Ishikawa (cell line): ENCODE measurements at regions not wholly inside any gene's neighbourhood (a gene's known extent, or its start where the extent isn't known, plus 50 kb on each side); places are given as distances from the start of the nearest gene placed in this dataset.

Experiments used
- CEBPB ChIP-seq: IDR thresholded peaks from 2 replicates; pipeline ENCODE4 v1.6.1; 2012
- CREB1 ChIP-seq: IDR thresholded peaks from 2 replicates; pipeline ENCODE4 v1.6.1; 2012; ENCODE audit warnings: low read depth
- EGR1 ChIP-seq: IDR thresholded peaks from 2 replicates; pipeline ENCODE4 v1.6.1; 2012
- EP300 ChIP-seq: IDR thresholded peaks from 2 replicates; pipeline ENCODE4 v1.6.1; 2012; ENCODE audit warnings: borderline replicate concordance
- NFIC ChIP-seq: IDR thresholded peaks from 2 replicates; pipeline ENCODE4 v1.6.1; 2012
- TAF1 ChIP-seq: IDR thresholded peaks from 2 replicates; pipeline ENCODE4 v1.6.1; 2012; ENCODE audit warnings: low read depth, mild to moderate bottlenecking
- YY1 ChIP-seq: IDR thresholded peaks from 2 replicates; pipeline ENCODE4 v1.6.1; 2012; ENCODE audit warnings: low read depth
- ZBTB7A ChIP-seq: IDR thresholded peaks from 2 replicates; pipeline ENCODE4 v1.6.1; 2012; ENCODE audit warnings: low read depth
- TF ChIP-seq, protein P1 (sequence below): IDR thresholded peaks from 2 replicates; pipeline ENCODE4 v1.6.1; 2012
- TF ChIP-seq, protein P2 (sequence below): IDR thresholded peaks from 2 replicates; pipeline ENCODE4 v1.6.1; 2012; ENCODE audit warnings: low read depth, mild to moderate bottlenecking

DNA sequence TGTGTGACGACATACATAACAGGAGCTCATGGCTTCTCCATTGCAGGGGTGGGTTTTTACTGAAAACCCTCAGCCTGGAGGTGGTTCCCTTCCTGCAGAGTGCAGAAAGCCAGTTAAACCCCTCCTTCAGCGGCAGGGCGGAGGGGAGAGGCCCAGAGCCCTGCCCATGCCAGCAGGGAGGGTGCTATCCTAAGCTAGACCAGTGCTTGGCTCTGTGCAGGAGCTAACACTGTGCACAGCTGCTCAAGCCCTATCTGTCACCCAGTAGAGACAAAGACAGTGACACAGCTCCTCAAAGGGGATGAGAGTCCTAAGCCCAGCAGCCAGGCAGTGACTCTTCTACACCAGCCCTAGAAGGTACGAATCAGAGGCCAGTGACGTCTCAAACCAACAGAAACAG lies 70.0 kb upstream of the ZSWIM6 start:
- TF ChIP-seq CREB1 (no peak), TAF1 (no peak), EGR1 (no peak), EP300 (no peak), YY1 (no peak), CEBPB (no peak), NFIC (no peak), ZBTB7A (no peak)
- TF ChIP-seq, protein P1, sequence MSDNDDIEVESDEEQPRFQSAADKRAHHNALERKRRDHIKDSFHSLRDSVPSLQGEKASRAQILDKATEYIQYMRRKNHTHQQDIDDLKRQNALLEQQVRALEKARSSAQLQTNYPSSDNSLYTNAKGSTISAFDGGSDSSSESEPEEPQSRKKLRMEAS: no peak
- TF ChIP-seq, protein P2, sequence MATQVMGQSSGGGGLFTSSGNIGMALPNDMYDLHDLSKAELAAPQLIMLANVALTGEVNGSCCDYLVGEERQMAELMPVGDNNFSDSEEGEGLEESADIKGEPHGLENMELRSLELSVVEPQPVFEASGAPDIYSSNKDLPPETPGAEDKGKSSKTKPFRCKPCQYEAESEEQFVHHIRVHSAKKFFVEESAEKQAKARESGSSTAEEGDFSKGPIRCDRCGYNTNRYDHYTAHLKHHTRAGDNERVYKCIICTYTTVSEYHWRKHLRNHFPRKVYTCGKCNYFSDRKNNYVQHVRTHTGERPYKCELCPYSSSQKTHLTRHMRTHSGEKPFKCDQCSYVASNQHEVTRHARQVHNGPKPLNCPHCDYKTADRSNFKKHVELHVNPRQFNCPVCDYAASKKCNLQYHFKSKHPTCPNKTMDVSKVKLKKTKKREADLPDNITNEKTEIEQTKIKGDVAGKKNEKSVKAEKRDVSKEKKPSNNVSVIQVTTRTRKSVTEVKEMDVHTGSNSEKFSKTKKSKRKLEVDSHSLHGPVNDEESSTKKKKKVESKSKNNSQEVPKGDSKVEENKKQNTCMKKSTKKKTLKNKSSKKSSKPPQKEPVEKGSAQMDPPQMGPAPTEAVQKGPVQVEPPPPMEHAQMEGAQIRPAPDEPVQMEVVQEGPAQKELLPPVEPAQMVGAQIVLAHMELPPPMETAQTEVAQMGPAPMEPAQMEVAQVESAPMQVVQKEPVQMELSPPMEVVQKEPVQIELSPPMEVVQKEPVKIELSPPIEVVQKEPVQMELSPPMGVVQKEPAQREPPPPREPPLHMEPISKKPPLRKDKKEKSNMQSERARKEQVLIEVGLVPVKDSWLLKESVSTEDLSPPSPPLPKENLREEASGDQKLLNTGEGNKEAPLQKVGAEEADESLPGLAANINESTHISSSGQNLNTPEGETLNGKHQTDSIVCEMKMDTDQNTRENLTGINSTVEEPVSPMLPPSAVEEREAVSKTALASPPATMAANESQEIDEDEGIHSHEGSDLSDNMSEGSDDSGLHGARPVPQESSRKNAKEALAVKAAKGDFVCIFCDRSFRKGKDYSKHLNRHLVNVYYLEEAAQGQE: no peak
